ENCODE measurements at regions not wholly inside any gene's neighbourhood (a gene's known extent, or its start where the extent isn't known, plus 50 kb on each side); places are given as distances from the start of the nearest gene placed in this dataset.

GRCh38 chr6:139983555-139984276 is 609.3 kb upstream of the CITED2 start:
- DNase-seq (ENCODE audit: low spot score): no peak
- FAIRE-seq: no peak

- DNase-seq (ENCODE audit: low spot score) (peak; percentile 12), FAIRE-seq (no peak)
Measured at GRCh38 chr6:139982652-139983295, 608.3 kb upstream of the CITED2 start.

- FAIRE-seq (no peak), DNase-seq (ENCODE audit: low spot score) (no peak)
Measured at GRCh38 chr6:139982195-139982594, 607.7 kb upstream of the CITED2 start.

GRCh38 chr6:139981768-139982181 is 607.3 kb upstream of the CITED2 start:
- peak; percentile 83 for FAIRE-seq
- peak; percentile 76 for DNase-seq (ENCODE audit: low spot score)

GRCh38 chr6:139981066-139981624 is 606.7 kb upstream of the CITED2 start:
- peak; percentile 12 for DNase-seq (ENCODE audit: low spot score)
- no peak for FAIRE-seq

- DNase-seq (ENCODE audit: low spot score): peak; percentile 94
- peak; percentile 96 for FAIRE-seq
Measured at GRCh38 chr6:139980631-139981030, 606.2 kb upstream of the CITED2 start.

- FAIRE-seq (peak; percentile 95), DNase-seq (ENCODE audit: low spot score) (peak; percentile 92)
Measured at GRCh38 chr6:139979021-139979725, 604.7 kb upstream of the CITED2 start.

- peak; percentile 38 for DNase-seq (ENCODE audit: low spot score)
- FAIRE-seq: no peak
Measured at GRCh38 chr6:139977887-139978332, 603.5 kb upstream of the CITED2 start.

- FAIRE-seq (no peak), DNase-seq (ENCODE audit: low spot score) (peak; percentile 10)
Measured at GRCh38 chr6:139973669-139974344, 599.4 kb upstream of the CITED2 start.

GRCh38 chr6:139972116-139972515 is 597.7 kb upstream of the CITED2 start:
- no peak for FAIRE-seq
- DNase-seq (ENCODE audit: low spot score): no peak

GRCh38 chr6:139970591-139970991 is 596.1 kb upstream of the CITED2 start:
- no peak for DNase-seq (ENCODE audit: low spot score)
- FAIRE-seq: no peak

GRCh38 chr6:139967497-139967896 is 593.0 kb upstream of the CITED2 start:
- no peak for FAIRE-seq
- no peak for DNase-seq (ENCODE audit: low spot score)

- no peak for DNase-seq (ENCODE audit: low spot score)
- no peak for FAIRE-seq
Measured at GRCh38 chr6:139965393-139965792, 590.9 kb upstream of the CITED2 start.

- FAIRE-seq: no peak
Measured at GRCh38 chr6:139964737-139965136, 590.3 kb upstream of the CITED2 start.

GRCh38 chr6:139962654-139963347 is 588.4 kb upstream of the CITED2 start:
- no peak for DNase-seq (ENCODE audit: low spot score)
- FAIRE-seq: no peak

More at GRCh38 chr6:139964737-139965136, 590.3 kb upstream of the CITED2 start:
- DNase-seq (ENCODE audit: low spot score): no peak

GRCh38 chr6:139961190-139961589 is 586.7 kb upstream of the CITED2 start:
- FAIRE-seq: no peak
- no peak for DNase-seq (ENCODE audit: low spot score)

GRCh38 chr6:139960671-139961070 is 586.2 kb upstream of the CITED2 start:
- FAIRE-seq (no peak), DNase-seq (ENCODE audit: low spot score) (no peak)

- FAIRE-seq: no peak
- DNase-seq (ENCODE audit: low spot score): no peak
Measured at GRCh38 chr6:139955366-139956155, 581.1 kb upstream of the CITED2 start.

GRCh38 chr6:139954463-139955071 is 580.1 kb upstream of the CITED2 start:
- DNase-seq (ENCODE audit: low spot score): no peak
- no peak for FAIRE-seq

All from RCC 7860 (cell line).